Endothelial cell of umbilical vein (primary cell): ENCODE measurements at regions not wholly inside any gene's neighbourhood (a gene's known extent, or its start where the extent isn't known, plus 50 kb on each side); places are given as distances from the start of the nearest gene placed in this dataset.

Source experiments
- BruUV-seq: library from RNA; stranded (reverse); fragments of 400-500 nt; replicated peaks from 2 replicates; lab custom pipeline; 2021; lab: Mats Ljungman, UMichigan
- CTCF ChIA-PET: fragments of 300-600, 350-600 bp; sonication (Branson Sonifier 250); formaldehyde crosslinking; loops from one replicate; lab custom pipeline; 2021; ENCODE audit warnings: antibody characterized with exemption, inconsistent platforms; lab: Charles Lee
- POLR2A ChIA-PET: fragments of 300-600, 350-600 bp; sonication (Branson Sonifier 250); formaldehyde crosslinking; loops from one replicate; lab custom pipeline; 2021; ENCODE audit warnings: antibody characterized with exemption, inconsistent platforms; lab: Charles Lee
- DNase-seq: peaks from one replicate; pipeline ENCODE4 v3.0.0-alpha.2; 2011; ENCODE audit warnings: low read depth, low spot score
- FAIRE-seq: peaks from 2 replicates; lab custom pipeline; 2011; peaks lifted over from hg19 to GRCh38; lab: Jason Lieb, UNC
- H2AFZ ChIP-seq: 2 replicates; pipeline ENCODE4 v1.6.0; 2012; ENCODE audit warnings: low read depth, low read length, control low read depth, inconsistent platforms
- H3K27ac ChIP-seq: 2 replicates; pipeline ENCODE4 v1.5.1; 2011; ENCODE audit warnings: low read depth, mild to moderate bottlenecking, control low read depth, low read length, moderate library complexity; ENCODE audit not compliant: insufficient read depth
- H3K27me3 ChIP-seq, 2 experiments: 2 replicates each; pipeline versions ENCODE4 v1.6.0 to v1.6.1; 2011; ENCODE audit warnings: low read length in 2 of 2, mixed read lengths in 1 of 2; ENCODE audit not compliant: control insufficient read depth in 2 of 2, insufficient read depth in 2 of 2
- H3K36me3 ChIP-seq, 2 experiments: 2 replicates in 1 of 2; 3 replicates in 1 of 2; pipeline ENCODE4 v1.5.1; 2011; ENCODE audit warnings: low read length in 2 of 2, mild to moderate bottlenecking in 1 of 2, moderate library complexity in 1 of 2; ENCODE audit not compliant: control insufficient read depth in 2 of 2, insufficient read depth in 2 of 2; ENCODE audit errors: extremely low read depth in 1 of 2
- H3K4me1 ChIP-seq: 3 replicates; pipeline ENCODE4 v1.5.1; 2011; ENCODE audit warnings: mild to moderate bottlenecking, low read length; ENCODE audit not compliant: control insufficient read depth, insufficient read depth; ENCODE audit errors: extremely low read depth
- H3K4me2 ChIP-seq: 2 replicates; pipeline ENCODE4 v1.6.1; 2011; ENCODE audit warnings: low read length, control low read depth, mixed read lengths; ENCODE audit not compliant: insufficient read depth
- H3K4me3 ChIP-seq, 3 experiments: fragments of 200-600 bp in 1 of 3; sonication (generic), shearing (Covaris generic) in 1 of 3; replicated peaks in 1 of 3; 2 replicates each; pipeline ENCODE4 v1.5.1; 2011 to 2016; ENCODE audit warnings: control low read depth in 3 of 3, low read length in 3 of 3, mild to moderate bottlenecking in 2 of 3, inconsistent platforms in 1 of 3, low read depth in 1 of 3, moderate library complexity in 1 of 3; ENCODE audit not compliant: insufficient read depth in 1 of 3
- H3K79me2 ChIP-seq: 2 replicates; pipeline ENCODE4 v1.6.0; 2012; ENCODE audit warnings: low read length, inconsistent platforms; ENCODE audit not compliant: control insufficient read depth, insufficient read depth
- H3K9ac ChIP-seq: replicated peaks from 2 replicates; pipeline ENCODE3; 2011; ENCODE audit warnings: low read length, control low read depth; ENCODE audit not compliant: insufficient read depth; ENCODE audit errors: extremely low read depth
- H3K9me1 ChIP-seq: replicated peaks from 3 replicates; pipeline ENCODE4 v1.6.0; 2011; ENCODE audit warnings: mild to moderate bottlenecking, low read length; ENCODE audit not compliant: control insufficient read depth, insufficient read depth; ENCODE audit errors: extremely low read depth
- H3K9me3 ChIP-seq: replicated peaks from 2 replicates; pipeline ENCODE4 v1.5.1; 2012; ENCODE audit warnings: low read length, inconsistent platforms; ENCODE audit not compliant: control insufficient read depth, insufficient read depth
- H4K20me1 ChIP-seq: replicated peaks from 2 replicates; pipeline ENCODE3; 2011; ENCODE audit warnings: mild to moderate bottlenecking, low read length; ENCODE audit not compliant: control insufficient read depth, insufficient read depth; ENCODE audit errors: extremely low read depth
- CTCF ChIP-seq, 2 donors: IDR thresholded peaks; 1 replicate in 1 of 2; 2 replicates in 1 of 2; pipeline ENCODE4 v1.5.1; 2011; ENCODE audit warnings: low read length in 2 of 2, mild to moderate bottlenecking in 2 of 2, moderate library complexity in 2 of 2, control low read depth in 1 of 2, inconsistent platforms in 1 of 2, low read depth in 1 of 2; ENCODE audit not compliant: insufficient read depth in 1 of 2; ENCODE audit errors: extremely low read depth in 1 of 2
- EZH2 ChIP-seq: IDR thresholded peaks from 2 replicates; pipeline ENCODE4 v1.6.1; 2012; ENCODE audit warnings: borderline replicate concordance, low read depth, mild to moderate bottlenecking, moderate library complexity, low read length, inconsistent platforms; ENCODE audit not compliant: severe bottlenecking
- FOS ChIP-seq: IDR thresholded peaks from 2 replicates; pipeline ENCODE4 v1.6.1; 2011; ENCODE audit warnings: mild to moderate bottlenecking, low read length, moderate library complexity, borderline replicate concordance; ENCODE audit not compliant: insufficient read depth
- GATA2 ChIP-seq: IDR thresholded peaks from 2 replicates; pipeline ENCODE4 v1.7.0; 2011; ENCODE audit warnings: low read depth, mild to moderate bottlenecking, moderate library complexity, mixed read lengths, low read length; ENCODE audit not compliant: insufficient read length, insufficient read depth
- JUN ChIP-seq: IDR thresholded peaks from 2 replicates; pipeline ENCODE4 v1.6.1; 2011; ENCODE audit warnings: borderline replicate concordance, low read depth; ENCODE audit not compliant: insufficient read length, insufficient read depth
- MAX ChIP-seq: IDR thresholded peaks from 2 replicates; pipeline ENCODE4 v1.6.1; 2011; ENCODE audit not compliant: insufficient read depth, insufficient read length
- MYC ChIP-seq: IDR thresholded peaks from one replicate; pipeline ENCODE4 v1.6.1; 2011; ENCODE audit warnings: mild to moderate bottlenecking, low read depth, low read length
- POLR2A ChIP-seq: IDR thresholded peaks from 2 replicates; pipeline ENCODE4 v1.6.1; 2012; ENCODE audit warnings: low read depth, mild to moderate bottlenecking, control low read depth, low read length
- POLR2AphosphoS5 ChIP-seq: IDR thresholded peaks from 2 replicates; pipeline ENCODE4 v1.6.1; 2012; ENCODE audit warnings: low read depth, mild to moderate bottlenecking, control low read depth, low read length, moderate library complexity; ENCODE audit not compliant: insufficient read depth
- dilution Hi-C: fragments of 300-500 bp; cut with MboI; formaldehyde crosslinking; loops from one replicate; pipeline ENCODE4 v1.15.0; 2019; ENCODE audit warnings: low sequenced_read_pairs; ENCODE audit not compliant: extremely low pct_ligation_motif_present
- intact Hi-C: fragments of 100-400 bp; cut with micrococcal nuclease; formaldehyde crosslinking; loops from one replicate; pipeline ENCODE4 v1.10.0; 2022

- no TSS peak for BruUV-seq
Measured at GRCh38 chr2:173451118-173451517, 96.4 kb downstream of the CDCA7 start.

More at GRCh38 chr2:173451118-173451517, 96.4 kb downstream of the CDCA7 start:
- H3K9me3 ChIP-seq, result no peaks in the 10 kb centered on the region
- dilution Hi-C loops, result no loop called here
- H3K9ac ChIP-seq, result no peak overlapping the region
- DNase-seq, result no peak
- H3K36me3 ChIP-seq, result no peaks in the 10 kb centered on the region
- H3K27ac ChIP-seq, result no peak overlapping the region
- H3K9me1 ChIP-seq, result no peaks in the 10 kb centered on the region
- peaks cover 3% of the 10 kb centered on the region for H3K4me1 ChIP-seq
- intact Hi-C loops, result no loop called here
- no peak overlapping the region for H3K4me2 ChIP-seq
- no peaks in the 10 kb centered on the region for H3K79me2 ChIP-seq
- H2AFZ ChIP-seq, result no peak overlapping the region
- ChIA-PET CTCF (no interaction called here), POLR2A (no interaction called here)
- TF ChIP-seq FOS, result no peak
- TF ChIP-seq GATA2, result no peak
- no peak for TF ChIP-seq POLR2AphosphoS5
- no peak for TF ChIP-seq CTCF (IDR thresholded peaks at IDR 0.05; ENCODE audit: extremely low read depth in 1 of 2, insufficient read depth in 1 of 2, low read depth in 1 of 2, low read length in 2 of 2)
- TF ChIP-seq JUN, result no peak
- TF ChIP-seq EZH2, result no peak
- no peak for TF ChIP-seq POLR2A
- TF ChIP-seq MYC, result no peak
- no peak for TF ChIP-seq MAX
- FAIRE-seq, result no peak
- H4K20me1 ChIP-seq, result no peaks in the 10 kb centered on the region
- H3K4me3 ChIP-seq, result no peak overlapping the region
- peaks cover 0 to 3% of the 10 kb centered on the region in 2 experiments for H3K27me3 ChIP-seq
